ENCODE measurements at regions not wholly inside any gene's neighbourhood (a gene's known extent, or its start where the extent isn't known, plus 50 kb on each side); places are given as distances from the start of the nearest gene placed in this dataset.

DNA sequence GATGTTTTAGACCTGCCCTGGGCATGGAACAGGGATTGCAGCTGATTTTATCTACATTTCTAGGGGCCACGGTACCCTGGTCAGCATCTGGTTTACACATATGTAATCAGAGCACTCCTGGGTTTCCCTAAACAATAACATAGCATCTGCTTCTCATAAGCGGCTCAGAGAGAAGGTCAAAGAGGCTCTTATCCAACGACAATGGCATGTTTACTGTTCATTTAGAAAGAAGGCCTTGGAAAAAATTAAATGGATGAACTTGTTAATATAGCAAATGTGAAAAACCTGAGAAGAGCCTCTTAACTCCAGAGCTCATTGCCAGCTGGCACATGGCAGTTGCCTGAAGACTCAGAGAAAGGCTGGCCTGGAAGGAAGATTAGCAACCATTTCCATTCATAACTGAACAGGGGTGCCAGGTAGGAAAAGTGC lies 202.8 kb upstream of the THUMPD2 start:
- no peak for TF ChIP-seq ATF2 (IDR thresholded peaks at IDR 0.05; ENCODE audit: low read length)
- TF ChIP-seq, protein P1, sequence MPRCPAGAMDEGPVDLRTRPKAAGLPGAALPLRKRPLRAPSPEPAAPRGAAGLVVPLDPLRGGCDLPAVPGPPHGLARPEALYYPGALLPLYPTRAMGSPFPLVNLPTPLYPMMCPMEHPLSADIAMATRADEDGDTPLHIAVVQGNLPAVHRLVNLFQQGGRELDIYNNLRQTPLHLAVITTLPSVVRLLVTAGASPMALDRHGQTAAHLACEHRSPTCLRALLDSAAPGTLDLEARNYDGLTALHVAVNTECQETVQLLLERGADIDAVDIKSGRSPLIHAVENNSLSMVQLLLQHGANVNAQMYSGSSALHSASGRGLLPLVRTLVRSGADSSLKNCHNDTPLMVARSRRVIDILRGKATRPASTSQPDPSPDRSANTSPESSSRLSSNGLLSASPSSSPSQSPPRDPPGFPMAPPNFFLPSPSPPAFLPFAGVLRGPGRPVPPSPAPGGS (IDR thresholded peaks at IDR 0.05; ENCODE audit: borderline replicate concordance, insufficient read depth, low read depth, low read length, poor library complexity, severe bottlenecking), result no peak
- TF ChIP-seq POLR2AphosphoS5 (IDR thresholded peaks at IDR 0.05; ENCODE audit: low read length), result no peak
- no peak for TF ChIP-seq RAD21 (IDR thresholded peaks at IDR 0.05; ENCODE audit: insufficient read depth, low read depth, low read length)
- no peak for TF ChIP-seq NFIC (IDR thresholded peaks at IDR 0.05; ENCODE audit: low read depth, low read length)
- no peak for TF ChIP-seq POLR2A (IDR thresholded peaks at IDR 0.05; ENCODE audit: low read depth, low read length)

All from GM12878 (cell line).